Liver (tissue), 8 donors: ENCODE measurements at regions not wholly inside any gene's neighbourhood (a gene's known extent, or its start where the extent isn't known, plus 50 kb on each side); places are given as distances from the start of the nearest gene placed in this dataset.

Source experiments
- DNase-seq: peaks from one replicate; pipeline ENCODE4 v3.0.0-alpha.2; 2017; ENCODE audit warnings: low spot score
- H3K27ac ChIP-seq, 2 donors: one replicate each; pipeline ENCODE4 v1.7.0; 2013; ENCODE audit warnings: inconsistent platforms in 2 of 2, low read length in 2 of 2, control low read depth in 1 of 2, low read depth in 1 of 2, mild to moderate bottlenecking in 1 of 2
- H3K27me3 ChIP-seq, 4 donors: one replicate each; pipeline versions ENCODE4 v1.6.1 to v1.7.0; 2013; ENCODE audit warnings: low read length in 3 of 4, inconsistent platforms in 1 of 4, mild to moderate bottlenecking in 1 of 4, moderate library complexity in 1 of 4; ENCODE audit not compliant: control insufficient read depth in 4 of 4, insufficient read depth in 4 of 4
- H3K36me3 ChIP-seq, 4 donors: one replicate each; pipeline versions ENCODE4 v1.6.1 to v1.7.0; 2013; ENCODE audit warnings: low read length in 3 of 4, mild to moderate bottlenecking in 3 of 4, low read depth in 1 of 4, moderate library complexity in 1 of 4; ENCODE audit not compliant: control insufficient read depth in 4 of 4, insufficient read depth in 3 of 4
- H3K4me1 ChIP-seq, 4 donors: one replicate each; pipeline versions ENCODE4 v1.6.1 to v1.7.0; 2013; ENCODE audit warnings: low read length in 3 of 4, mild to moderate bottlenecking in 3 of 4, moderate library complexity in 1 of 4; ENCODE audit not compliant: control insufficient read depth in 4 of 4, insufficient read depth in 4 of 4
- H3K4me3 ChIP-seq, 3 donors: one replicate each; pipeline versions ENCODE4 v1.6.1 to v1.7.0; 2013; ENCODE audit warnings: low read length in 3 of 3, control low read depth in 1 of 3, low read depth in 1 of 3, mild to moderate bottlenecking in 1 of 3
- H3K9ac ChIP-seq, 2 donors: one replicate each; pipeline ENCODE4 v1.7.0; 2013; ENCODE audit warnings: low read length in 2 of 2, mild to moderate bottlenecking in 2 of 2, moderate library complexity in 2 of 2, control low read depth in 1 of 2, low read depth in 1 of 2
- H3K9me3 ChIP-seq, 4 donors: one replicate each; pipeline versions ENCODE4 v1.6.1 to v1.7.0; 2013; ENCODE audit warnings: low read length in 3 of 4; ENCODE audit not compliant: control insufficient read depth in 4 of 4
- EGR1 ChIP-seq, 2 donors: IDR thresholded peaks; 2 replicates each; pipeline ENCODE4 v1.6.1; 2016 to 2018; ENCODE audit warnings: antibody characterized with exemption in 2 of 2, low read depth in 2 of 2
- FOXA1 ChIP-seq: IDR thresholded peaks from 2 replicates; pipeline ENCODE4 v1.6.1; 2016; ENCODE audit warnings: antibody characterized with exemption
- FOXA2 ChIP-seq: IDR thresholded peaks from 2 replicates; pipeline ENCODE4 v1.6.1; 2016; ENCODE audit warnings: antibody characterized with exemption
- GABPA ChIP-seq, 2 donors: IDR thresholded peaks in 1 of 2; conservative IDR thresholded peaks in 1 of 2; 2 replicates each; pipeline ENCODE4 v1.6.1; 2016; ENCODE audit warnings: antibody characterized with exemption in 2 of 2, mild to moderate bottlenecking in 1 of 2, moderate library complexity in 1 of 2
- HNF4G ChIP-seq: IDR thresholded peaks from 2 replicates; pipeline ENCODE4 v1.6.1; 2016; ENCODE audit warnings: antibody characterized with exemption
- JUND ChIP-seq, 2 donors: IDR thresholded peaks; 2 replicates each; pipeline ENCODE4 v1.6.1; 2016; ENCODE audit warnings: antibody characterized with exemption in 2 of 2
- NR2F2 ChIP-seq: IDR thresholded peaks from 2 replicates; pipeline ENCODE4 v1.6.1; 2016; ENCODE audit warnings: antibody characterized with exemption
- RXRA ChIP-seq, 2 donors: IDR thresholded peaks; 2 replicates each; pipeline ENCODE4 v1.6.1; 2017 to 2018; ENCODE audit warnings: antibody characterized with exemption in 2 of 2, mild to moderate bottlenecking in 1 of 2
- SP1 ChIP-seq: IDR thresholded peaks from 2 replicates; pipeline ENCODE4 v1.6.1; 2018; ENCODE audit warnings: antibody characterized with exemption, mild to moderate bottlenecking
- TAF1 ChIP-seq: conservative IDR thresholded peaks from 2 replicates; pipeline ENCODE4 v1.6.1; 2016; ENCODE audit warnings: antibody characterized with exemption, mild to moderate bottlenecking
- YY1 ChIP-seq: IDR thresholded peaks from 2 replicates; pipeline ENCODE4 v1.6.1; 2016; ENCODE audit warnings: antibody characterized with exemption, mild to moderate bottlenecking
- WGBS: extraction: QIAGEN DNeasy Blood & Tissue Kit; methylation state at CpG from one replicate; pipeline ENCODE4 v1.1.7; 2013; 5-methylcytosine and 5-hydroxymethylcytosine counted together
- TF ChIP-seq, protein P1 (sequence below): IDR thresholded peaks from 2 replicates; pipeline ENCODE4 v1.6.1; 2016; ENCODE audit warnings: antibody characterized with exemption
- TF ChIP-seq, protein P2 (sequence below): IDR thresholded peaks from 2 replicates; pipeline ENCODE4 v1.6.1; 2016; ENCODE audit warnings: antibody characterized with exemption
- TF ChIP-seq, protein P3 (sequence below): IDR thresholded peaks from 2 replicates; pipeline ENCODE4 v1.6.1; 2016; ENCODE audit warnings: antibody characterized with exemption
- TF ChIP-seq, protein P4 (sequence below): fragments of 150-350 bp; IDR thresholded peaks from 2 replicates; pipeline ENCODE4 v1.5.1; 2017; ENCODE audit warnings: improper control_type of control experiment, low read depth, low read length; ENCODE audit not compliant: missing input control
- TF ChIP-seq, protein P5 (sequence below): IDR thresholded peaks from 2 replicates; pipeline ENCODE4 v1.6.1; 2016; ENCODE audit warnings: antibody characterized with exemption, mild to moderate bottlenecking
- donor health status: healthy.
- donor health status: healthy.
- donor health status: healthy.
- donor health status: healthy.
- donor health status: healthy.

DNA sequence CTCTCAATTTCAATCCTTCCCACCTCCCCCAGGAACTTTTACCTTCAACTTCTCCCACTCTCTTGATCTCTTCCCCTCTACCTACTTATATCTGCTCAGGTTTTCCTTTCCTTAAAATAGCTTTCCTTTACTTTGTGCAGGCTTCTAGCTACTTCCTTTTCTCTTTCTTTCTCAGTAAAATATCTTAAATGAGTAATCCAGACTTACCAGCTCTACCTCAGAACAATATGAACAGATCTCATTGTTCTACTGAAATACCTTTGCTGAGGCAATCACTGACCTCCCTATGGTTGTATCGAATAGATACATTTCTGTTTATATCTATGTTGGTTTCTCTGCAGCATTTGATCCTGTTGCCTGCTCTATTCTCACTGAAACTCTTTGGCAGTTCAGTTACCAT is 86.7 kb upstream of the WDR44 start (continued):
- TF ChIP-seq, protein P1, sequence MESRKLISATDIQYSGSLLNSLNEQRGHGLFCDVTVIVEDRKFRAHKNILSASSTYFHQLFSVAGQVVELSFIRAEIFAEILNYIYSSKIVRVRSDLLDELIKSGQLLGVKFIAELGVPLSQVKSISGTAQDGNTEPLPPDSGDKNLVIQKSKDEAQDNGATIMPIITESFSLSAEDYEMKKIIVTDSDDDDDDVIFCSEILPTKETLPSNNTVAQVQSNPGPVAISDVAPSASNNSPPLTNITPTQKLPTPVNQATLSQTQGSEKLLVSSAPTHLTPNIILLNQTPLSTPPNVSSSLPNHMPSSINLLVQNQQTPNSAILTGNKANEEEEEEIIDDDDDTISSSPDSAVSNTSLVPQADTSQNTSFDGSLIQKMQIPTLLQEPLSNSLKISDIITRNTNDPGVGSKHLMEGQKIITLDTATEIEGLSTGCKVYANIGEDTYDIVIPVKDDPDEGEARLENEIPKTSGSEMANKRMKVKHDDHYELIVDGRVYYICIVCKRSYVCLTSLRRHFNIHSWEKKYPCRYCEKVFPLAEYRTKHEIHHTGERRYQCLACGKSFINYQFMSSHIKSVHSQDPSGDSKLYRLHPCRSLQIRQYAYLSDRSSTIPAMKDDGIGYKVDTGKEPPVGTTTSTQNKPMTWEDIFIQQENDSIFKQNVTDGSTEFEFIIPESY = no peak
- TF ChIP-seq RXRA (IDR thresholded peaks at IDR 0.05) (no peak), YY1 (no peak), JUND (IDR thresholded peaks at IDR 0.05) (no peak)
- TF ChIP-seq, protein P2, sequence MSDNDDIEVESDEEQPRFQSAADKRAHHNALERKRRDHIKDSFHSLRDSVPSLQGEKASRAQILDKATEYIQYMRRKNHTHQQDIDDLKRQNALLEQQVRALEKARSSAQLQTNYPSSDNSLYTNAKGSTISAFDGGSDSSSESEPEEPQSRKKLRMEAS = no peak

DNA sequence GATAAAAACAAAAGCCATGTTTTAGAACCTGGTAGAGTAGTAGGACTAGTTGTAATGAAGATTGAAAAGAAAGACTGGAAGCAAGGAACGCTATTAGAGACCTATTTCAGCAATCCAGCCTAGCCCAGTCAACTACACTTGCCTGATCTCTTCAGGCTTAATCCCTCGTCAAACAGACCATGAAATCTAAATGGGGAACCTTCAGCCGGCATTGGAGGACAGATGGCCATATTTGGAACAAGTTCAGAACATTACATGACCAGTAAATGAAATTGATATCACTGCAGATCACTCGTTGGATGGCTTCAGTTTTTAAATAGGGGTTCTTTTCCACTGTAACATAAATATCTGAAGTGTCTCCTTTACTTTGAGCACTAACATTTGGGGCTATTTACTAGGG is 84.8 kb upstream of the WDR44 start:
- H3K27me3 ChIP-seq = no peaks in the 10 kb centered on the region
- TF ChIP-seq TAF1 (no peak), YY1 (no peak), RXRA (IDR thresholded peaks at IDR 0.05) (no peak), SP1 (no peak), HNF4G (no peak), NR2F2 (no peak), EGR1 (IDR thresholded peaks at IDR 0.05; ENCODE audit: low read depth in 2 of 2) (no peak), FOXA1 (no peak), GABPA (IDR thresholded peaks at IDR 0.05 in 1 of 2, conservative IDR thresholded peaks at IDR 0.05 in 1 of 2) (no peak), FOXA2 (no peak), JUND (IDR thresholded peaks at IDR 0.05) (no peak)
- TF ChIP-seq, protein P1 = no peak
- TF ChIP-seq, protein P3, sequence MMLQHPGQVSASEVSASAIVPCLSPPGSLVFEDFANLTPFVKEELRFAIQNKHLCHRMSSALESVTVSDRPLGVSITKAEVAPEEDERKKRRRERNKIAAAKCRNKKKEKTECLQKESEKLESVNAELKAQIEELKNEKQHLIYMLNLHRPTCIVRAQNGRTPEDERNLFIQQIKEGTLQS = no peak
- TF ChIP-seq, protein P2 = no peak
- TF ChIP-seq, protein P4, sequence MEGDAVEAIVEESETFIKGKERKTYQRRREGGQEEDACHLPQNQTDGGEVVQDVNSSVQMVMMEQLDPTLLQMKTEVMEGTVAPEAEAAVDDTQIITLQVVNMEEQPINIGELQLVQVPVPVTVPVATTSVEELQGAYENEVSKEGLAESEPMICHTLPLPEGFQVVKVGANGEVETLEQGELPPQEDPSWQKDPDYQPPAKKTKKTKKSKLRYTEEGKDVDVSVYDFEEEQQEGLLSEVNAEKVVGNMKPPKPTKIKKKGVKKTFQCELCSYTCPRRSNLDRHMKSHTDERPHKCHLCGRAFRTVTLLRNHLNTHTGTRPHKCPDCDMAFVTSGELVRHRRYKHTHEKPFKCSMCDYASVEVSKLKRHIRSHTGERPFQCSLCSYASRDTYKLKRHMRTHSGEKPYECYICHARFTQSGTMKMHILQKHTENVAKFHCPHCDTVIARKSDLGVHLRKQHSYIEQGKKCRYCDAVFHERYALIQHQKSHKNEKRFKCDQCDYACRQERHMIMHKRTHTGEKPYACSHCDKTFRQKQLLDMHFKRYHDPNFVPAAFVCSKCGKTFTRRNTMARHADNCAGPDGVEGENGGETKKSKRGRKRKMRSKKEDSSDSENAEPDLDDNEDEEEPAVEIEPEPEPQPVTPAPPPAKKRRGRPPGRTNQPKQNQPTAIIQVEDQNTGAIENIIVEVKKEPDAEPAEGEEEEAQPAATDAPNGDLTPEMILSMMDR = no peak
- no peak for DNase-seq
- H3K36me3 ChIP-seq = no peaks in the 10 kb centered on the region
- no peak overlapping the region for H3K4me3 ChIP-seq
- H3K4me1 ChIP-seq = no peaks in the 10 kb centered on the region
- no peak overlapping the region for H3K9ac ChIP-seq
- 89% methylated on average over 4 of the region's 4 CpGs for WGBS
- H3K27ac ChIP-seq = no peak overlapping the region
- no peaks in the 10 kb centered on the region for H3K9me3 ChIP-seq

DNA sequence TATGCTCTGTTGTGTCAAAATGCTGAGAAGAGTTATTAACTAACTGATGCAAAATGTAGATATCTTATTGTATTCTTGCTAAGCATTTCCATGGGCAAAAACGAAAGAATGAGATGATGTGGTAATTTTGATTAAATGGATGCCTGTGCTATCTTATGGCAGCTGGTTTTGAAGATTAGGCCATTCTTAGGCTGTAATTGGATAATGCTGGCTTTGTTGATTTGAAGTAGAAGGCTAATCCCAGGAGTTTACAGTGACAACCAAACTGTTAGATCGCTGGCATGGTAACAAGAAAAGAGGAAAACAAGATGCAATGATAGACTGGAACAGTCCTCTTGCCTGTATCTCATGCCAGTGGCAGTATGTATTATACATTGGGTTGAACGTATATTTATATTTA is 74.1 kb upstream of the WDR44 start:
- 62% methylated on average over 3 of the region's 3 CpGs for WGBS
- Histone ChIP-seq H3K27ac (no peak overlapping the region), H3K4me1 (no peaks in the 10 kb centered on the region), H3K9me3 (peaks cover 0 to 2% (median 0%) of the 10 kb centered on the region in 4 donors), H3K4me3 (no peak overlapping the region), H3K9ac (no peak overlapping the region), H3K36me3 (no peaks in the 10 kb centered on the region), H3K27me3 (no peaks in the 10 kb centered on the region)
- DNase-seq = no peak
- TF ChIP-seq TAF1 (no peak), FOXA1 (no peak), YY1 (no peak), NR2F2 (no peak)
- TF ChIP-seq, protein P1 = no peak
- TF ChIP-seq, protein P5, sequence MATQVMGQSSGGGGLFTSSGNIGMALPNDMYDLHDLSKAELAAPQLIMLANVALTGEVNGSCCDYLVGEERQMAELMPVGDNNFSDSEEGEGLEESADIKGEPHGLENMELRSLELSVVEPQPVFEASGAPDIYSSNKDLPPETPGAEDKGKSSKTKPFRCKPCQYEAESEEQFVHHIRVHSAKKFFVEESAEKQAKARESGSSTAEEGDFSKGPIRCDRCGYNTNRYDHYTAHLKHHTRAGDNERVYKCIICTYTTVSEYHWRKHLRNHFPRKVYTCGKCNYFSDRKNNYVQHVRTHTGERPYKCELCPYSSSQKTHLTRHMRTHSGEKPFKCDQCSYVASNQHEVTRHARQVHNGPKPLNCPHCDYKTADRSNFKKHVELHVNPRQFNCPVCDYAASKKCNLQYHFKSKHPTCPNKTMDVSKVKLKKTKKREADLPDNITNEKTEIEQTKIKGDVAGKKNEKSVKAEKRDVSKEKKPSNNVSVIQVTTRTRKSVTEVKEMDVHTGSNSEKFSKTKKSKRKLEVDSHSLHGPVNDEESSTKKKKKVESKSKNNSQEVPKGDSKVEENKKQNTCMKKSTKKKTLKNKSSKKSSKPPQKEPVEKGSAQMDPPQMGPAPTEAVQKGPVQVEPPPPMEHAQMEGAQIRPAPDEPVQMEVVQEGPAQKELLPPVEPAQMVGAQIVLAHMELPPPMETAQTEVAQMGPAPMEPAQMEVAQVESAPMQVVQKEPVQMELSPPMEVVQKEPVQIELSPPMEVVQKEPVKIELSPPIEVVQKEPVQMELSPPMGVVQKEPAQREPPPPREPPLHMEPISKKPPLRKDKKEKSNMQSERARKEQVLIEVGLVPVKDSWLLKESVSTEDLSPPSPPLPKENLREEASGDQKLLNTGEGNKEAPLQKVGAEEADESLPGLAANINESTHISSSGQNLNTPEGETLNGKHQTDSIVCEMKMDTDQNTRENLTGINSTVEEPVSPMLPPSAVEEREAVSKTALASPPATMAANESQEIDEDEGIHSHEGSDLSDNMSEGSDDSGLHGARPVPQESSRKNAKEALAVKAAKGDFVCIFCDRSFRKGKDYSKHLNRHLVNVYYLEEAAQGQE = no peak
